ENCODE measurements at regions not wholly inside any gene's neighbourhood (a gene's known extent, or its start where the extent isn't known, plus 50 kb on each side); places are given as distances from the start of the nearest gene placed in this dataset.

GRCh38 chr14:97517566-97518234 lies 720.5 kb downstream of the VRK1 start:
- no peak for DNase-seq (ENCODE audit: low read depth)
- no peak for TF ChIP-seq CTCF (IDR thresholded peaks at IDR 0.05; ENCODE audit: control insufficient read depth, extremely low read depth, insufficient read depth)
- no peak overlapping the region for H3K4me3 ChIP-seq (ENCODE audit: low read depth, low read length)

- TF ChIP-seq CTCF (IDR thresholded peaks at IDR 0.05; ENCODE audit: control insufficient read depth, extremely low read depth, insufficient read depth) = no peak
- no peak for DNase-seq (ENCODE audit: low read depth)
- no peak overlapping the region for H3K4me3 ChIP-seq (ENCODE audit: low read depth, low read length)
These were observed 726.8 kb downstream of the VRK1 start for GRCh38 chr14:97523936-97524335.

- DNase-seq (ENCODE audit: low read depth) = no peak
- no peak for TF ChIP-seq CTCF (IDR thresholded peaks at IDR 0.05; ENCODE audit: control insufficient read depth, extremely low read depth, insufficient read depth)
- H3K4me3 ChIP-seq (ENCODE audit: low read depth, low read length) = no peak overlapping the region
These were observed 727.6 kb downstream of the VRK1 start for GRCh38 chr14:97524589-97525319.

GRCh38 chr14:97527993-97528392 lies 730.8 kb downstream of the VRK1 start:
- TF ChIP-seq CTCF (IDR thresholded peaks at IDR 0.05; ENCODE audit: control insufficient read depth, extremely low read depth, insufficient read depth) = no peak
- no peak for DNase-seq (ENCODE audit: low read depth)
- H3K4me3 ChIP-seq (ENCODE audit: low read depth, low read length) = no peak overlapping the region

- no peak overlapping the region for H3K4me3 ChIP-seq (ENCODE audit: low read depth, low read length)
- TF ChIP-seq CTCF (IDR thresholded peaks at IDR 0.05; ENCODE audit: control insufficient read depth, extremely low read depth, insufficient read depth) = no peak
- no peak for DNase-seq (ENCODE audit: low read depth)
These were observed 734.9 kb downstream of the VRK1 start for GRCh38 chr14:97532052-97532451.

- H3K4me3 ChIP-seq (ENCODE audit: low read depth, low read length) = no peak overlapping the region
- DNase-seq (ENCODE audit: low read depth) = no peak
- TF ChIP-seq CTCF (IDR thresholded peaks at IDR 0.05; ENCODE audit: control insufficient read depth, extremely low read depth, insufficient read depth) = no peak
These were observed 739.2 kb downstream of the VRK1 start for GRCh38 chr14:97536421-97536820.

Data from LNCaP clone FGC (cell line).